Neural crest cell (in vitro differentiated cells): ENCODE measurements at regions not wholly inside any gene's neighbourhood (a gene's known extent, or its start where the extent isn't known, plus 50 kb on each side); places are given as distances from the start of the nearest gene placed in this dataset.
A peak's percentile ranks its signal among the peaks of the same experiment; 100 is the strongest.

Experiments used
- DNase-seq: peaks from one replicate; pipeline ENCODE4 v3.0.0; 2021; ENCODE audit warnings: low read depth, mixed read lengths, low spot score
- H3K27ac Mint-ChIP-seq: one replicate; pipeline ENCODE4 v1.8.0; 2021; ENCODE audit warnings: mild to moderate bottlenecking, mixed read lengths; ENCODE audit not compliant: unreplicated experiment
- H3K27me3 Mint-ChIP-seq: 2 replicates; pipeline ENCODE4 v1.8.0; 2021; ENCODE audit warnings: low read depth, mild to moderate bottlenecking, mixed read lengths
- H3K36me3 Mint-ChIP-seq: 2 replicates; pipeline ENCODE4 v1.8.0; 2021; ENCODE audit warnings: low read depth, mild to moderate bottlenecking, mixed read lengths
- H3K4me1 Mint-ChIP-seq: 2 replicates; pipeline ENCODE4 v1.8.0; 2021; ENCODE audit warnings: mixed read lengths
- H3K4me3 Mint-ChIP-seq: one replicate; pipeline ENCODE4 v1.8.0; 2021; ENCODE audit warnings: mild to moderate bottlenecking, mixed read lengths
- H3K9me3 Mint-ChIP-seq: 2 replicates; pipeline ENCODE4 v1.8.0; 2021; ENCODE audit warnings: mixed read lengths
- TF ChIP-seq, protein P1 (sequence below): fragments of 200-600 bp; sonication (generic); conservative IDR thresholded peaks from 2 replicates; pipeline ENCODE4 v1.5.0; 2021; ENCODE audit warnings: antibody characterized with exemption, mild to moderate bottlenecking

DNA sequence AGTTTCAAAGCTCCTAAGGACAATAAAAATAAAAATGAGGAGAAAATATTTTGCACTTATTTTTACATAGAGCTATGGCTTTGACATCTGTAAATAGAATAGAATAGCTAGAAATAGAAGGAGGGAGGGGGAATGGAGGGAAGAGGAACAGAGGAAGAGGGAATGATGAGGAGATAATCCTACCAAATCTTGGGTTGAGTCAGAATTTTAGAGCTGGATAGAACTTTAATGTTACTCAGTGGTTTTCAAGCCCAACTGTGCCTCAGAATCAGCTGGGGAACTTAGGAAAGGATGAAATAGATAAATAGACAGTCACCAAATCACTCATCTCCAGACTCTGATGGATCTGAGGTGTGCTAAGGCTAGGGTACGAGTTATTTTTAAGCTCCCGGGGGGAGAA, 190.3 kb upstream of the FREM1 start:
- Mint-ChIP-seq H3K4me1 (peaks cover 35% of the 10 kb centered on the region), H3K4me3 (no peak overlapping the region), H3K9me3 (no peaks in the 10 kb centered on the region), H3K36me3 (no peaks in the 10 kb centered on the region), H3K27me3 (no peaks in the 10 kb centered on the region), H3K27ac (no peak overlapping the region)
- DNase-seq: no peak
- TF ChIP-seq, protein P1, sequence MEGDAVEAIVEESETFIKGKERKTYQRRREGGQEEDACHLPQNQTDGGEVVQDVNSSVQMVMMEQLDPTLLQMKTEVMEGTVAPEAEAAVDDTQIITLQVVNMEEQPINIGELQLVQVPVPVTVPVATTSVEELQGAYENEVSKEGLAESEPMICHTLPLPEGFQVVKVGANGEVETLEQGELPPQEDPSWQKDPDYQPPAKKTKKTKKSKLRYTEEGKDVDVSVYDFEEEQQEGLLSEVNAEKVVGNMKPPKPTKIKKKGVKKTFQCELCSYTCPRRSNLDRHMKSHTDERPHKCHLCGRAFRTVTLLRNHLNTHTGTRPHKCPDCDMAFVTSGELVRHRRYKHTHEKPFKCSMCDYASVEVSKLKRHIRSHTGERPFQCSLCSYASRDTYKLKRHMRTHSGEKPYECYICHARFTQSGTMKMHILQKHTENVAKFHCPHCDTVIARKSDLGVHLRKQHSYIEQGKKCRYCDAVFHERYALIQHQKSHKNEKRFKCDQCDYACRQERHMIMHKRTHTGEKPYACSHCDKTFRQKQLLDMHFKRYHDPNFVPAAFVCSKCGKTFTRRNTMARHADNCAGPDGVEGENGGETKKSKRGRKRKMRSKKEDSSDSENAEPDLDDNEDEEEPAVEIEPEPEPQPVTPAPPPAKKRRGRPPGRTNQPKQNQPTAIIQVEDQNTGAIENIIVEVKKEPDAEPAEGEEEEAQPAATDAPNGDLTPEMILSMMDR: no peak

DNA sequence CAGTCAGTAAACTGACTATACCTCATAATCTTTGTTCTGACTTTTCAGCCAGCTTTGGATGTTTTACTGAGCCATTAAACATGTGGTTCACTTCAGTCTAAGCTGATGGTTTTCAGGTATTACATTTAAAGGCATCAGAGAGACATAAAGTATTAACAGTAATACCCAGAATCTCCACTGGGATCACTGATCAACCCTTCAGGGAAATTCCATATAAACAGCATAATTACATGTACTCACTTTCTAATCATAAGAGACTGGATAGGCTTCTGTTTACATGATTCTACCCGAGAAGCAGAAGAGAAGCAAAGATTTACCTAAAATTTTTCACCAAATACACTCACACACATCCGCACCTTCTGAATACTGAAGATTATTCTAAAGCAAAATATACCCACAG, 186.7 kb upstream of the FREM1 start:
- Mint-ChIP-seq H3K27ac (no peak overlapping the region), H3K4me3 (no peak overlapping the region), H3K9me3 (no peaks in the 10 kb centered on the region), H3K4me1 (peaks cover 12% of the 10 kb centered on the region), H3K36me3 (no peaks in the 10 kb centered on the region), H3K27me3 (no peaks in the 10 kb centered on the region)
- no peak for DNase-seq
- TF ChIP-seq, protein P1: peak; percentile 35

- TF ChIP-seq, protein P1: no peak
- no peaks in the 10 kb centered on the region for H3K36me3 Mint-ChIP-seq
- no peak for DNase-seq
- no peak overlapping the region for H3K4me3 Mint-ChIP-seq
- H3K9me3 Mint-ChIP-seq: no peaks in the 10 kb centered on the region
- no peak overlapping the region for H3K27ac Mint-ChIP-seq
- H3K27me3 Mint-ChIP-seq: no peaks in the 10 kb centered on the region
- peaks cover 10% of the 10 kb centered on the region for H3K4me1 Mint-ChIP-seq
These were observed 176.6 kb upstream of the FREM1 start for GRCh38 chr9:15086778-15087324.

DNA sequence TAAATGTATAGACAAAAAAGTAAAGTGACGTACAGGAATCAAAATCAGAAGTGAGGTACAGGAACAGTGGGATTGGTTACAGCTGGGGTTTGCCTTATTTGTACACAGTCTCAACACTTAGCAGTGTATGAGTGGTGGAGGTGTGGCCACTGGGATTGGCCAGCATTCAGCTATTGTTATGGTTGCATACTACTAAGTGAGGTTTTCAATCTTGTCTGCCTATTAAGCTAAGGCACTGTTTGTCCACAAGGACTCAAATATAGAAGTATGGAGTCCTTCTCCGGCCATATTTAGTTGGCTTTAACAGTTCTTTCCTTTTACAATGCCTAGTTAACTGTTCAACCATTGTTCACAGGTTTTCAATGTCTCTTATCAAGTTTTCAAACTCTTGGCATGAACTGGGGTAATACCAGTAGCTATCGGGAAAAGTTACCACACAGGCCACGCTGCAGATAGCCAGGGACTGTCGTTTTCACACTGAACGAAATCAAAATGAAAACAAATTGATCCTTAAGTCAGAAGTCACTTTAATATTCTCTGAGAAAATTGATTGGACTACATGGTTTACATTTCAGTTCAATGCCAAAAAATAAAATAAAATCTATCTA, 176.0 kb upstream of the FREM1 start:
- H3K4me1 Mint-ChIP-seq: peaks cover 10% of the 10 kb centered on the region

GRCh38 chr9:15081021-15081753, 171.0 kb upstream of the FREM1 start:
- H3K36me3 Mint-ChIP-seq: no peaks in the 10 kb centered on the region
- peaks cover 2% of the 10 kb centered on the region for H3K9me3 Mint-ChIP-seq
- H3K27me3 Mint-ChIP-seq: no peaks in the 10 kb centered on the region
- TF ChIP-seq, protein P1: no peak
- no peak for DNase-seq
- H3K4me3 Mint-ChIP-seq: no peak overlapping the region
- no peak overlapping the region for H3K27ac Mint-ChIP-seq
- H3K4me1 Mint-ChIP-seq: peaks cover 9% of the 10 kb centered on the region

More for the DNA sequence above, 176.0 kb upstream of the FREM1 start:
- Mint-ChIP-seq H3K27me3 (no peaks in the 10 kb centered on the region), H3K27ac (no peak overlapping the region), H3K9me3 (no peaks in the 10 kb centered on the region), H3K36me3 (no peaks in the 10 kb centered on the region), H3K4me3 (no peak overlapping the region)
- TF ChIP-seq, protein P1: no peak
- DNase-seq: no peak
